Loucy (cell line): ENCODE measurements at regions not wholly inside any gene's neighbourhood (a gene's known extent, or its start where the extent isn't known, plus 50 kb on each side); places are given as distances from the start of the nearest gene placed in this dataset.

ENCODE experiments used
- CTCF ChIP-seq: fragments of 200-600 bp; sonication (generic); conservative IDR thresholded peaks from 2 replicates; pipeline ENCODE4 v1.5.1; 2014; ENCODE audit warnings: mild to moderate bottlenecking, antibody characterized with exemption, low read length
- EZH2phosphoT487 ChIP-seq: fragments of 200-600 bp; IDR thresholded peaks from 2 replicates; pipeline ENCODE4 v1.6.1; 2018; ENCODE audit warnings: antibody characterized with exemption, mild to moderate bottlenecking, moderate library complexity, borderline replicate concordance

GRCh38 chr16:6453742-6454141 lies 878.9 kb upstream of the RBFOX1 start:
- TF ChIP-seq CTCF (no peak), EZH2phosphoT487 (no peak)
